HT-29 (cell line): ENCODE measurements at regions not wholly inside any gene's neighbourhood (a gene's known extent, or its start where the extent isn't known, plus 50 kb on each side); places are given as distances from the start of the nearest gene placed in this dataset. TPM values are rescaled to one million over a fixed set of nuclear protein-coding genes. Genes with fewer than 3 reads are reported as not detected.
"Not testable (repeated sequence)": the region's sequence is repeated elsewhere in the genome, so short reads cannot be mapped to it uniquely, and the experiment has no call there.

Source experiments
- DNase-seq: peaks from one replicate; pipeline ENCODE4 v3.0.0-alpha.2; 2015; ENCODE audit warnings: low spot score
- small RNA-seq: library from RNA; depleted of rRNA; stranded (forward); fragments of <200 nt; gene quantifications from one replicate; pipeline ENCODE3, GENCODE V24; 2014

DNA sequence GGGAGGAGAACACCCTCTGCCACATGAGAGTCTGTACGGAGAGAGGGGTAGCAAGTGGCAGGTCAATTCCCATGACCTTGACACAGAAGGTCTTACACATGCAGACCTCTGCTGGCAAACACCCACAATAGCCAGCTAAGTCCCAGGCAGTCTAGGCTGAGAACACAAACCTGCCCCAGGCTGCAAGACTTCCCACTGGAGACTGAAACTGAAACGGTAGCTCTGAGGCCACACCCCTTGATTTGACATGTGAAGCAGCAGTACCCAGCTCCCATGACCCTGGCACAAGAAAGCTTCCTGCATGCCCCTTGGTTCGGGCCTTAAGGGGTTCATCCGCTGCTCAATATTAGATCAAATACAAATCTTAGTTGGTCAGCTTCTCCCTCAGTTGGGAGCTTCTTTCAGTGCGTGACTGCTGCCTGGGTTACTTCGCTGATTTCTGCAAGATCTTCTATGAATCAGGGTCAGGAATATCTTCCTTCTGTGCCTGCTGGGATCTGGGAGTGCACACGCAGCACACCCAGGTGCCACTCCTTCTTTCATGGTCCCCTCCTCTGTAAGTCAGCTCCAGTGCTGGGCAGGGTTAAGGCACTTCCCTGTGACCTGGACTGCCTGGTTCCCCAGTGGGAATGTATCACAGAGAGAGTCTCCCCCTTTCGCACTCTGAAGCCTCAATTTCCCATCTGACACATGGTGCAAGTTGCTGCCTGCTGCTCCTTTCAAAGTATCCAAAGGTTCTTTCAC is 187.2 kb upstream of the NPAP1 start:
- not testable (repeated sequence) for DNase-seq

DNA sequence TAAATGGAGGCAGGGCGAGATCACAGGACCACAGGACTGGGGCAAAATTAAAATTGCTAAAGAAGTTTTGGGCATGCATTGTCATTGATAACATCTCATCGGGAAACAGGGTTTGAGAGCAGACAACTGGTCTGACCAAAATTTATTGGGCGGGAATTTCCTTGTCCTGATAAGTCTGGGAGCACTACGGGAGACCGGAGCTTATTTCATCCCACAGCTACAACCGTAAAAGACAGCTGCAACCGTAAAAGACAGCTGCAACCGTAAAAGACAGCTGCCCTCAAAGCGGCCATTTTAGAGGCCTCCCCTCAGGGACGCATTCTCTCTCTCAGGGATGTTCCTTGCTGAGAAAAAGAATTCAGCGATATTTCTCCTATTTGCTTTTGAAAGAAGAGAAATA is 170.4 kb upstream of the NPAP1 start:
- DNase-seq: not testable (repeated sequence)

DNA sequence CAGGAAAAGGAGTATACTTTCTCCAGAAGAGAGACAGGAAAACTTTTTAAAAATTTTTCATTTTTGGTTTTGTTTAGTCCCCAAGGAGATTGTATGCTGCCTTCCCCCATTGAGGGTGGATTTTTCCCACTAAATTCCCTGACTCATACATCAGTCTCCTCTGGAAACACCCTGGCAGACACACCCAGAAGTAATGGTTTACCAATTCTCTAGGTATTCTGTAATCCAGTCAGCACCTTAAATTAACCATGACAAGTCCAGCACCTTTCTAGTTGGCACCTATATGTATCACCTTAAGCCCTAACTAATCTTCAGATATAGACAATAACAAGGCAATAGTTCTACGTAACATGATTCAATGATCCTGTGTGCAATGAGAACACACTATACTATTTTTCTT is 165.9 kb upstream of the NPAP1 start:
- DNase-seq: not testable (repeated sequence)

DNA sequence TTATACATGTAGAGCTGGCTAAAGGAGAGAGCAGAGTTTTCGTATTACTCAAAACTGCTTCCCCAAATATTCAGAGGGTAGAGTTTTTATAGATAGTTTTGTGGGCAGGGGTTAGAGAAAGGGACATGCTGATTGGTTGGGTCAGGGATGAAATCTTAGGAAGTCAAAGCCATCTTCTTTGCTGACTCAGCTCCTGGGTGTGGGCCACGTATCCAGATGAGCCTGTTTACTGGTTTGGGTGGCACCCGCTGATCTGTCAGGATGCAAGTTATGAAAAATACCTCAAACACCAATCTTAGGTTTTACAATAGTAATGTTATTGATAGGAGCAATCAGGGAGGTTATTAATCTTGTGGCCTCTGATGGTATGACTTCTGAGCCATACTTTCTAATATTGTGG is 164.0 kb upstream of the NPAP1 start:
- DNase-seq: not testable (repeated sequence)

DNA sequence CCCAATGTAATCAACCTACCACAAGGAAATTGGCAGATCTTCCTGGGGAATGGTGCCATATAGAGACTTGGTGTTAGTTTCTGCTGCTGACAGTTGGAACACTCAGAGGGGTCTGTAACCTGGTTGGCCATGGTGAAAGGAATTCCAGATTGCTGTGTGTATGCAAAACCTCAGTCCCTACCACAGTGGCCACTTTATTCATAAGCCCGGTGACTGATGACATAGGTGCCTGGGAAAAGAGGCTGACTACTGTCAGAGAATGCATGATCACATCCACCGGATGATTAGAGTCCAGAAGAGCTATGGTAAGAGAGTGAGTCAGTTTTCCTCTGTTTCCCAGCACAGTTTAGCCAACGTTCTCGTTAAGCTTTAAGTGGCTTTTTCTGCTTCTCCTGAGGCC is 156.8 kb upstream of the NPAP1 start:
- not testable (repeated sequence) for DNase-seq

DNA sequence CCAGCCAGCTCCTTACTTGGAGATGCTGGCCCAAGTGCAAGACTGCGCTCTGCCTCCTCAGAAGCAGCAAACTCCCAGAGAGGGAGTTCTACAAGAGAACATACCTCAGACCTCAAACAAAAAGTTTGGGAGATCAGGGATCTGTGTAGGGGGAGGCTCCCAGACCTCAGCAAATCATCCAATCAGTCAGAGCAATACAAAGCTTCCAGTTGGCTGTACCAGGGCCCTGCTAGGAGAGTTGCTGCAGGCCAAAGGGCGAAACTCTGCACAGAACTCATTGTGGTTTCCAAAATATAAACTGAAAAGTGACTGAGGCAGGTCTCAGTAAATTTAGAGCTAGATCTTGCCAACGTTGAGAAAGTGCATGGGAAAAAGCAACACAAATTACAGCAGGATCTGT is 144.3 kb upstream of the NPAP1 start:
- not testable (repeated sequence) for DNase-seq

DNA sequence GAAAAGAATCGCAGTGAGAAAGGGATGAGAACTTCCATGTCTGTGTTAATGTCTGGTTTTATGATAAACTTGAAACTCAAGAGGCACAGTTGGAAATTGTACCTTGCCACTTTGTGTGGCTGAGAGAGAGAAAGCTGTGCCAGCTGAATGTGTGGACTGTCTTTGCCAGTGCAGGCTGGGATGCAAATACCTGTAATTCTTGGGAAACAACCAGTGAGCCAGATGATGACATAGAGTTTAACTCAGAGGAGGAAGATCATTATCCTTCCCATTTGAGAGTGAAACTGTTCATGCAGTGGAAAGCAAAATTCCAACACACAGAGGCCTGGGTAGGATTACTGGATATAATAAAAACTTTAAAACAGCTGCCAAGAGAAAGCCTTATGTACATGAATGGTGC is 141.5 kb upstream of the NPAP1 start:
- not testable (repeated sequence) for DNase-seq

DNA sequence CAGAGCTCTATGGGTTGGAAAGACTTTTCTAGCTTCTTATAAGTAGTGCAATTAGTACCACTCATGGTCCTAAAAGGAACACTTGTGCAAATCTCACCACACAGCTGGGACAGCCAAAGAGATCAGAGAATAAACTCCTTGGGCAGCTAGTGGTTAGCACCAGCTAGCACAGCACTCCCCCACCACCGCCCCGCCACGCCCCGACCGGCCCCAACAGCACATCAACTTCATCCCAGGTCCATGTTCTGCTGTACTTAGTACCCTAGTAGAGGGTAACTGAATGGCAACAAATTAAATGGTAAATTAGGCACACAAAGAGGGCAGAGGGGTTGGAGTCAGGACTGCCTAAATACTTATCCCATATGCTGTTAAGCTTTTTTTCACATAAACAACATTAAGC is 118.3 kb upstream of the NPAP1 start:
- not testable (repeated sequence) for DNase-seq

DNA sequence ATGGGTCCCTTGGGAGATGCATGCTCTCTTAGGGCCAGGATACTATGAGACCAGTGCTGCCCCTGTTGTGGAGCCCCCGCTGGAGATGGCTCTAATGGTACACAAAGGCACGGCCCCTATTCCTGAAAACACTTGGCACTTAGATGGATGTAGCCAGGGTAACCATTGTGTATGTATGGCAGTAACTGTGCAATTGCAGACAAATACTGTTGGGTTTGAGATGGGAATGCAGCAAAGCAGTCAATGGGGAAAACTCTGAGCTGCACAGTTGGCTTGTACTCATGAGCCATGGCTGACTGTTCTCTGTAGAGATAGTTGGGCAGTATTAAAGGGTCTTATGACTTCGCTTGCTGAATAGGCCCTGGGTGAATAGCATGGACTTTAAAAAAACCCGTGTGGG is 67.9 kb upstream of the NPAP1 start:
- DNase-seq: no peak

DNA sequence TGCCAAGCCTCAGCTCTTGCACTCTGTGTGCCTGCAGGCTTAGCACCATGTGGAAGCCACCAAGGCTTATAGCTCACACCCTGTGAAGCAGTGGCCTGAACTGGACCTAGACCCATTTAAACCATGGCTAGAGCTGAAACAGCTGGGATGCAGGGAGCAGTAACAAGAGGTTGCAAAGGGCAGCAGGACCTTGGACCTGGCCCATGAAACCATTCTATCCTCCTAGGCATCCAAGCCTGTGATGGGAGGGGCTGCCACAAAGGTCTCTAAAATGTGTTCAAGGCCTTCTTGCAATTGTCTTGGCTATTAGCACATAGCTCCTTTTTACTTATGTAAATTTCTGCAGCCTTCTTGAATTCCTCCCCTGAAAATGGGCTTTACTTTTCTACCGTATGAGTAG is 57.9 kb upstream of the NPAP1 start:
- no peak for DNase-seq

DNA sequence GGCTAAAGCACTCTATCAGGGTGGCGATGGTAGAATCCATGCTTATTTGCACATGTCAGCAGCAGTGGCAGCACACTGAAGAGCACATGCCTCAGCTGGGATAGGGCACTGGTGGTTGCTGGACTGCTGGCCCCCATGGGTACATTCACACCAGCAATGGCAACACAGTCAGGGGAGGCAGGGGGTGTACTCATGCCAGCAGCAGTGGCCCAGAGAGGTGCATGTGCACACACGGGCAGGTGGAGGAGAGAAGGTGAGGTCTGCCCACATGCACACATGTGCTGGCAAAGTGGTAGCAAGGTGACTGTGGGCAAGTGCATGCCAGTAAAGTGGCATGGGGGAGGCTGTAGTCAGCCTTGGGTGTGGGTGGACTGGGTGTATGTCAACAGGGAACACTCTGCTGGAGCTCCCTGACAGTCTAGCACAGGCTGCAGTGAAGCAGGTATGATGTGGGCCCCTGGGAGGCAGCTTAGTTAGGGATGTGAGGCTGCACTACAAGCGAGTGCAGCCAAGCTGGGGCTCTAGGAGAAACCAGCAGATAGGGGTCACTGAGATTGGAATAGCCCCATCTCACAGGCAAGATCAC is 53.9 kb upstream of the NPAP1 start:
- no peak for DNase-seq

Small RNAs in the stretch of these regions (small RNA-seq; reads per million reads assigned to genes)
- not detected for gene RNU6-741P
